Midbrain (tissue), 1 donor: ENCODE measurements at regions not wholly inside any gene's neighbourhood (a gene's known extent, or its start where the extent isn't known, plus 50 kb on each side); places are given as distances from the start of the nearest gene placed in this dataset.
"Not testable (repeated sequence)": the region's sequence is repeated elsewhere in the genome, so short reads cannot be mapped to it uniquely, and the experiment has no call there.

ENCODE experiments used
- DNase-seq: peaks from one replicate; lab custom pipeline; 2025; lab: John Stamatoyannopoulos, UW

GRCh38 chr5:67757771-67758170 lies 457.8 kb upstream of the PIK3R1 start:
- not testable (repeated sequence) for DNase-seq

GRCh38 chr5:67752357-67752708 lies 463.2 kb upstream of the PIK3R1 start:
- no peak for DNase-seq

GRCh38 chr5:67748165-67748690 lies 467.3 kb upstream of the PIK3R1 start:
- no peak for DNase-seq

GRCh38 chr5:67747096-67747495 lies 468.5 kb upstream of the PIK3R1 start:
- DNase-seq: no peak

- DNase-seq: not testable (repeated sequence)
Measured at GRCh38 chr5:67746608-67747007, 468.9 kb upstream of the PIK3R1 start.

- no peak for DNase-seq
Measured at GRCh38 chr5:67746103-67746502, 469.5 kb upstream of the PIK3R1 start.

- no peak for DNase-seq
Measured at GRCh38 chr5:67732921-67733320, 482.6 kb upstream of the PIK3R1 start.

- peak; percentile 13 for DNase-seq
Measured at GRCh38 chr5:67732471-67732870, 483.1 kb upstream of the PIK3R1 start.

- DNase-seq: peak; percentile 79
Measured at GRCh38 chr5:67731886-67732285, 483.7 kb upstream of the PIK3R1 start.

- DNase-seq: no peak
Measured at GRCh38 chr5:67730917-67731474, 484.6 kb upstream of the PIK3R1 start.

- no peak for DNase-seq
Measured at GRCh38 chr5:67728326-67728890, 487.1 kb upstream of the PIK3R1 start.

- DNase-seq: no peak
Measured at GRCh38 chr5:67725604-67726003, 490.0 kb upstream of the PIK3R1 start.

GRCh38 chr5:67724412-67725135 lies 491.0 kb upstream of the PIK3R1 start:
- peak; percentile 17 for DNase-seq

GRCh38 chr5:67723873-67724272 lies 491.7 kb upstream of the PIK3R1 start:
- DNase-seq: no peak

GRCh38 chr5:67722582-67722981 lies 493.0 kb upstream of the PIK3R1 start:
- DNase-seq: not testable (repeated sequence)

- no peak for DNase-seq
Measured at GRCh38 chr5:67720162-67720772, 495.3 kb upstream of the PIK3R1 start.

GRCh38 chr5:67702008-67702407 lies 505.4 kb upstream of the CD180 start:
- no peak for DNase-seq

- no peak for DNase-seq
Measured at GRCh38 chr5:67699560-67699959, 503.0 kb upstream of the CD180 start.

- no peak for DNase-seq
Measured at GRCh38 chr5:67696446-67696845, 499.8 kb upstream of the CD180 start.

GRCh38 chr5:67695369-67695768 lies 498.8 kb upstream of the CD180 start:
- DNase-seq: no peak

GRCh38 chr5:67694810-67695191 lies 498.2 kb upstream of the CD180 start:
- DNase-seq: no peak

GRCh38 chr5:67693956-67694809 lies 497.6 kb upstream of the CD180 start:
- no peak for DNase-seq
